NCI-H69 (cell line): ENCODE measurements at regions not wholly inside any gene's neighbourhood (a gene's known extent, or its start where the extent isn't known, plus 50 kb on each side); places are given as distances from the start of the nearest gene placed in this dataset.
A peak's percentile ranks its signal among the peaks of the same experiment; 100 is the strongest.

Experiments
- DNase-seq: peaks from one replicate; lab custom pipeline; 2025; lab: John Stamatoyannopoulos, UW

DNA sequence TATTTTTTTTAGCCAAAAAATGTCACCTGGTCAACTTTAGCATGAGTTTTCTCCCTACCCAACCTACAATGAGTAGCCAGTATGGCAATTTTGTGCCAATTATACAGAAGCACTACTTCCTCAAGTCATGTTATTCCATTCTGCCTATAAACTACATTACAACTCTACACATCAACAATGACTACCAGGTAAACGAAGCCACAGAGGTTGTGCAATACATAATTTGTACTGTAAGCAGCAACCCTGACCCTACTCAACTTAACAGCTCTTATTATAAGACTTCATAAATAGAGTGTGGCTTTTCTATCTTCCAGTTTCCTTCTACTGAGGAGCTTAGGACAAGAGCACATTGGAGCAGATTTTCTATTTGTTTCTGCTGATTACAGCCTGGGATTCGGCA, 160.5 kb downstream of the HS3ST1 start:
- DNase-seq = no peak

- no peak for DNase-seq
Observed at GRCh38 chr4:11264841-11265240, 163.9 kb downstream of the HS3ST1 start.

DNA sequence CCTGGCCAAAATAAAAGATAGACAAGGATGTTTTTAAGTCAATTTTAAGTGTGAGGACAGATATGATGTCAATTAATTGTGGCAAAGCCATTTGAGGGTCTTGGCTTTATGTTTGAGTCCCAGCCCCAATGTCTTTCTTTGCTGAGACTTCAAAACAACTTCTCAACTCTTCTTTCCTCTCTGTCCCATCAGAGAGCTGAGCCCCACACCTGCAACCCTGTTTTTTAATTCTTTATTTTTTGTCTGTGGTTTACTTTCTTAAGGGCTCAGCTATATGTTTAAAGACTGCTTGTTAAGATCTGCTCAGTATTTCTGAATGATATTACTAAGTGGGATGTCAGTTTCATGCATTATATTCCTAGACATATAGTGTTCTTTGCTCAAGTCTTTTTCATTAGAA, 164.3 kb downstream of the HS3ST1 start:
- DNase-seq = no peak

DNA sequence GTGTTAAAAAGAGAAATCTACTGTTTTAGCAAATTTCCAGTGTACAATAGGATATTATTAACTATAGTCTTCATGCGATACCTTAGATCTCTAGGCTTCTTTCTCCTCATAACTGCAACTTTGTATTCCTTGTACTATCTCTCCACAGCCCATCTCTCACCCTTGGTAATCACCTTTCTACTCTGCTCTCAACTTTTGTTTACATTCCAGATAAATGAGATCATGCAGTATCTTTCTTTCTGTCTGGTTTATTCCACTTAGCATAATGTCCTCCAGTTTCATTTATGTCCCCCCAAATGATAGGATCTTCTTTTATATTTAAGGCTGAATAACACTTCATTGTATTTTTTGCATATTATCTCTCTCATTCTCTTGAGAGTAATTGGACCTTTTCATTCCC, 165.5 kb downstream of the HS3ST1 start:
- DNase-seq = no peak

- no peak for DNase-seq
Observed at GRCh38 chr4:11261066-11261850, 167.4 kb downstream of the HS3ST1 start.

DNA sequence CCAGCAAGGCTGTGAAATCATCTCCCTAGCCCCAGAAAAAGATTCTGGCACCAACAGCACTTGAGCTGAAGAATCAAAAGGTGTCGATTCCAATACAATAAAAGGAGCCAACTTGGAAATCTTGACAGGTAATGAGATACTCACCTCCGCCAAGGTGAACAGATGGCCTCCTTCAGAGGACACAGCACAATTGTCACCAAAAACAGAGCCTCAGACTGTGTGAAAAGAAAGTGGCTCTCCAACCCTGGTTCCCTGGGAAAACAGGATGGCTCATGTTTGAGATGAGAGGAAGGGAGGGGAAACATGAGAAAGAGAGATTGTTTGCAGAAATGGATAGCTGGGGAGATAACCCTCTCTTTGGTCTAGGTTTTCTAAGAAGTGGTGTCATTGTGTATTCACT, 168.9 kb downstream of the HS3ST1 start:
- DNase-seq = peak; percentile 37

DNA sequence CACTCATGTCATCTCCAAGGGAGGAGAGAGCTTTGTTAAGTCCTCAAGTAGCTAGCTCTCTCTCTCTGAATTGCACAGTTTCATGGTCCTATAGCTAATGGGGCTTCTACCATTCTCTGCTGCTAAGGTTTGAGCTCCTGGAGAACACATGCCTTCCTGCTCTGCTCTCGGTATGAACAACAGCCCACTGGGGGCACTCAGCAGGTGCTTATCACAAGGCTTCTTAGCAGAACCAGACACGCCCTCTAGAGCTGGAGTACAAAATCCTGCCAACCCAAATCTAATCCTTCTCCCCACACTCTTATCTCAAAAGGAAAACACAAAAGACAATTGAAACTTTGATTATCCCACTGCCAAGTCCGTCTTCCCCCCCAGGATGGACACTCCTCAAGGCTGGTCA, 176.5 kb downstream of the HS3ST1 start:
- no peak for DNase-seq

- DNase-seq = no peak
Observed at GRCh38 chr4:11250510-11250909, 178.2 kb downstream of the HS3ST1 start.

GRCh38 chr4:11232015-11232414, 196.7 kb downstream of the HS3ST1 start:
- peak; percentile 63 for DNase-seq

- DNase-seq = no peak
Observed at GRCh38 chr4:11230866-11231265, 197.8 kb downstream of the HS3ST1 start.

DNA sequence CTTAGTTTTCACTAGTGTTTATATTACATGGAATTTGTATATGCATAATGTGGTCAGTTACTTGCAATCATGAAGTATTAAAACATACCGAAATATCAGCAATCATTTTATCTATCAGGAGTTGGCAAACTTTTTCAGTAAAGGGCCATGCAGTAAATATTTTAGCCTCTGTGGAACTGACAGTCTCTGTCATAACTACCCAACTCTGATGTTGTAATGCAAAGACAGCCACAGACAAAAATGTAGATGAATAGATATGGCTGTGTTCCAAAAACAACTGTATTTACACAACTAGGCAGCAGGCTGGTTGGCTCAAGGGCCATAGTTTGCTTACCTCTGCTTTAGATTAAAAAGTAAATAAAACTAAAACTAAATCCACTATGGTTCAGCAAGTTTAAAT, 200.2 kb downstream of the HS3ST1 start:
- DNase-seq = peak; percentile 84

- DNase-seq = peak; percentile 98
Observed at GRCh38 chr4:11223311-11223710, 205.4 kb downstream of the HS3ST1 start.

GRCh38 chr4:11218692-11219091, 210.0 kb downstream of the HS3ST1 start:
- no peak for DNase-seq

DNA sequence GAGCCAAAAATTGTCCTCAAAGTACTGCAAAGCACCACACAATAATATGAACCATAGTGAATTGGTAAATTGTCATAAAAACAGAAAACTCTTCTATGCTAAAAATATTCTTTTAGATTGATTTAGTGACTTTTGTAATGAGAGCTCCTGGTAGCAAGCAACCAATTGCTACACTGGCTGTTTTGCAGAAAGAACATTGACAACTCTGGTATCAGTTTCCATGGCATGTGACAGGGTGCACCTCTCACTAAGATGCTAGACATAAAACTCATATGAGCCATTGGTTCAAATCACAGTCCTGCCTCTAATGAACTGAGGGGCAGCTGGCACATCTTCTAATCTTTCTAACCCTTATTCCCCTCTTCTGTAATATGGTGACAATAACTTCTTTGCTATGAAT, 212.2 kb downstream of the HS3ST1 start:
- DNase-seq = no peak

DNA sequence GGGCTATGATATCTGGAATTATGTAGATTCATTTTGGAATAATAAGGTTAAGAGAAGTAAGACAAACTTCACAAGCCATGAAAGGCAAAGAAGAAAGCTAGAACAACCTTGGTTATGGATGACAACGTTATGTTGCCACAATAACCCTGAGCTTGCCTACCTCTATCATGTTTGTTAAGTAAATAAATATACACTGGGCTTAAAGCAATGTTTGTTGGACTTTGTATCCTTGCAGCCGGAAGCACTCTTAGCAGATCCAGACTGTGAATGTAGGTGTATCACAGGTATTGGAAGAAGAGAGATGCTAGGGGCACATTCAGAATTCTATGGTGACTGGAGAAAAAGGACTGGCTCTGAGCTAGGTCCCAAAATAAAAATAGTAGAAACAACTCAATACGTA, 214.4 kb downstream of the HS3ST1 start:
- DNase-seq = no peak

DNA sequence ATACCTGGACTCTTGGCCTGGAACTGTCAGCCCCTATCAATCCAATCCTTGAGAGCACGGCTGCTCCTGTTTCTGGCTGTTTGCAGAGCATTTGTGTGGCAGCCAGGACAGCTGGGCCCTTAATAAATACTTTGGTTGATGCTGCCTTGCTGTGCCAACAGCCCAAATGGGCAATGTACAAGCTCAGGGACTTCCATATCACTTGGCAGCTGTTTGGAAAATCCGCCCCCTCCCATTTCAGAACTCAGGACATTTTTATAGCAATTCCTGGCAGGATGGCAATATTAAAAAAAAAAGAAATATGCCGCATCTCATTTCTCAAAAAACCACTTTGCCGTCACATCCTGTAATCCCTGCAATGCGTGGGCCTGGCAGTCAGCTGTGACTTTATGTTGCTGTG, 218.9 kb downstream of the HS3ST1 start:
- DNase-seq = peak; percentile 40

DNA sequence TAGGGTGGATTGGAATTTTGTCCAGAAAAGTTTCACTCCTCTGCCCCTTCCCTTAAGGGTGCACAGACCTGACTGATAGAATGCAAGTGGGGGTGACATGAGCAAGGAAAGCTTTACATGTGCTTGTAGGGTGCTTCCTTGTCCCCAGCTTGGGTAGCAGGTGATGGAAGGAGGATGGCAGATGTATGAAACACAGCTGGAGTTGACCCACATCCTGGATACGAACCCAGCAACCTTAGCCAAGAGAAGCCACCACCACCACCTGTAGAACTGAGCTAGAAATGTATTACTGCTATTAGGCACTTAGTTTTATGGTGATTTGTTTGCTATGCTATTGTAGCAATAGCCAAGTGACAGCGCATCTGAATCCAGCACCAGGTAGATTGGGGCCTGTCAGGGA, 227.4 kb downstream of the HS3ST1 start:
- DNase-seq = peak; percentile 44

- DNase-seq = no peak
Observed at GRCh38 chr4:11198516-11199305, 230.0 kb downstream of the HS3ST1 start.

DNA sequence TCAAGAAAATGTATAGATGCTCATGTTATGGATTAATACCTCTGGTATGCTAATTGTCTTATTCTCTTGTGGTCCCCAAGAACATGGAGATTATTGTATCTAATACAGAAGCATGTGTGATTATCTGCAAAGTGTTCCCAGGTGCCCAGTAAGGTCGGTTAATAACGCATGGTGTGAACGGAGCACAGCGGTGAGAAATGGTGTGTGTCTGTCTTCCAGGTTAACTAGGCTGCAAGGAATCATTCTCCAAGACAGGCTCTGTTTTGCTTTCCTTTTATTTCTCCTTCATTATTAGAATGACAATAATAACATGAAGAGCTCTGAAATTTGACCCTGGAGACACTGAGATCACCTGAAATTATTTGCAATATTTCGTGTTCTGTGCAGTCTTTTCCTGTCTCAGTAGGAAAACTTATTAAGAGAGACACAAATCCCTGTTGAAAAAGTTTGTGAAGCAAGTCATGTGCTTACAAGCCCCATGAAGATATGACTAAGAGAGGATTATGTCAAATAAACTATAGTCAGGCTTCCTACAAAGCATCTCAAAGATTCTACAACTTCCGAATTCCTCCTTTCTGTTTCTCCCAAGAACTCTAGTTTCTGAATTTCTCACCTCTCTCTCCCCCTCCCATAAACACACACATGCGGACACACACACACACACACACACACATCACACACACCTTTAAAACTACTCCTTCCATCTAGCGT, 230.9 kb downstream of the HS3ST1 start:
- DNase-seq = no peak

DNA sequence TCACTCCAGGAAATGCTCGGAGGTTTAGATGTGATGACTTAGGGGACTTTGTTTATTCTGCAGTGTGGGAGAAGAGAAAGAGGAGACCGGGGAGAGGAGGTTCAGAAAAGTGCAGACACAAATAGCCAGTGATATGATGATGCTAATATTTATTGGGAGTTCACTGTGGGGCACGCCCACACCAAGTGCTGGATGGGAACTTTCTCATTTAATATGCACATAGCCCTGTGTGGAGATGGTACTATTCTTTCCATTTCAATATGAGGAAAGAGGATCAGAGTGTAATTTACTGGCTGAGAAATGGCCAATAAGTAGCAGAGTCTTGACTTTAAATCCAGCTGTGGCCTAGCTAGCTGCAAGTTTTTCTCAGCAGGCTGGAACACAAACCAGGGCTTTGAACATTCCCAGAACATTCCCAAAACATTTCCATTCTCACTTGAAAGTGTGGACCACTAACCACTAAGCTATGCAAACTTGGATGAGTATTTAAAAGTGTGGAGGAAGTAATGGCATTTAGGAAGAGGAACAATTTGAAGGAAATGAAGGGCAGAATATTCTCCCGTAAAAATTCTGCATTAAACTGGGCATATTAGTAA, 231.7 kb downstream of the HS3ST1 start:
- no peak for DNase-seq

DNA sequence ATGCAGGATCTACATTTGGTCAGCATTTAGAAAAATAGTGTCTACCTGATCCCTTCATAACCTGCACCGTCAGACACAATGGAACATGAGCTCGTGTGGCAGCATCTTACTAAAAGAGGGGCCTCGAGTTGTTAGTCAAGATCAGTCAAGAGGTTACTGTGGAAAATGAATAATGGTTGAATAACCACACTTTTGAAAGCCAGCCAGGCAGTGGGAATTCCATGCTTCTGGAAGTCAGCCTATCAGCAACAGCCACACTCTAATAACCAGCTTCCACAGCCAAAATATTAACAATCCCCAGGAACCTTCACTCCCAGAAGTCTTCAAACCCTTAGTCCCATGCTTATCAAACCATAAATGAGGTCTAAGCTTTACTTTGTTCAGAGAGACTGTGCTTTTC, 234.3 kb downstream of the HS3ST1 start:
- no peak for DNase-seq

DNA sequence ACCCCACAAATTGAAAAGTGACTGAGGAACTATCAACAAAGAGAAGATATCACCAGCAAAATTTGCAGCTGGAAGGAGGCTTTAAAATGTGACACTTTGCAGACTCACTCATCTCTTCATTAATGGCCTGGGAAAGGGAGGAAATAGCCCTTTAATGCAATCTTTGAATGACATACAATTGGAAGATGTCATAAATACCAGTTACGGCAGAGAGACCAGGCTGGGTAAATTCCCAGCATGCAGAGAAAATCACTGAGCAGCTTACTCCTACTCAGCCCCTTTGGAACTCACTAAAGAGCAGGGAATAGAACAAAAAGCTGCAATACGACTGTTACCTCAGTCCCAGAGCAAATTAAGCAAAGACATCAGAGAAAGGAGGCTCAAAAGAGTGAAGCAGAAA, 238.9 kb downstream of the HS3ST1 start:
- no peak for DNase-seq

GRCh38 chr4:11183356-11183740, 245.3 kb downstream of the HS3ST1 start:
- no peak for DNase-seq
